PC-3 (cell line): ENCODE measurements at regions not wholly inside any gene's neighbourhood (a gene's known extent, or its start where the extent isn't known, plus 50 kb on each side); places are given as distances from the start of the nearest gene placed in this dataset.

Experiments used
- ATAC-seq: fragments of 200-7000 bp; cut with Tn5 transposase; 2 replicates; pipeline ENCODE4 v1.9.1; 2020; ENCODE audit warnings: mild to moderate bottlenecking, moderate library complexity
- BruUV-seq: library from RNA; stranded (reverse); fragments of 400-500 nt; replicated peaks from 2 replicates; lab custom pipeline; 2021; lab: Mats Ljungman, UMichigan
- CTCF ChIA-PET: fragments of 300-600 bp; sonication (Branson Sonifier 250); formaldehyde crosslinking; loops from one replicate; lab custom pipeline; 2022; ENCODE audit warnings: antibody characterized with exemption; lab: Charles Lee
- POLR2A ChIA-PET: fragments of 300-600 bp; sonication (Branson Sonifier 250); formaldehyde crosslinking; loops from one replicate; lab custom pipeline; 2022; ENCODE audit warnings: antibody characterized with exemption; ENCODE audit not compliant: unreplicated experiment; lab: Charles Lee
- DNase-seq: peaks from one replicate; pipeline ENCODE4 v3.0.0-alpha.2; 2015
- H2AFZ ChIP-seq: fragments of 300-600 bp; sonication (generic); 2 replicates; pipeline ENCODE4 v1.6.0; 2016; ENCODE audit warnings: antibody characterized with exemption, low read length
- H3F3A ChIP-seq: fragments of 300-600 bp; sonication (generic); one replicate; pipeline ENCODE4 v1.6.0; 2017; ENCODE audit warnings: antibody characterized with exemption, low read length, control low read depth, mild to moderate bottlenecking; ENCODE audit not compliant: unreplicated experiment
- H3K27ac ChIP-seq: fragments of 300-600 bp; sonication (generic); 2 replicates; pipeline ENCODE4 v1.5.1; 2016; ENCODE audit warnings: mild to moderate bottlenecking, low read length
- H3K27me3 ChIP-seq: fragments of 300-600 bp; sonication (generic); 2 replicates; pipeline ENCODE4 v1.6.1; 2016; ENCODE audit warnings: low read length, mixed read lengths
- H3K36me3 ChIP-seq: fragments of 300-600 bp; sonication (generic); 2 replicates; pipeline ENCODE4 v1.6.1; 2016; ENCODE audit warnings: low read depth, mixed run types, low read length, mixed read lengths
- H3K4me1 ChIP-seq: fragments of 300-600 bp; sonication (generic); 2 replicates; pipeline ENCODE4 v1.5.1; 2016; ENCODE audit warnings: low read length; ENCODE audit not compliant: insufficient read depth
- H3K4me2 ChIP-seq: fragments of 300-600 bp; sonication (generic); 2 replicates; pipeline ENCODE4 v1.6.0; 2016; ENCODE audit warnings: low read length
- H3K4me3 ChIP-seq: fragments of 300-600 bp; sonication (generic); 2 replicates; pipeline ENCODE4 v1.5.1; 2016; ENCODE audit warnings: mild to moderate bottlenecking, low read length, mixed read lengths
- H3K79me2 ChIP-seq: fragments of 300-600 bp; sonication (generic); 2 replicates; pipeline ENCODE4 v1.6.1; 2017; ENCODE audit warnings: low read length, mixed read lengths
- H3K9ac ChIP-seq: fragments of 300-600 bp; sonication (generic); 2 replicates; pipeline ENCODE4 v1.6.0; 2016; ENCODE audit warnings: mild to moderate bottlenecking, low read length
- H3K9me2 ChIP-seq: fragments of 300-600 bp; sonication (generic); replicated peaks from 2 replicates; pipeline ENCODE4 v1.6.1; 2016; ENCODE audit warnings: mixed run types, low read length, mixed read lengths
- H3K9me3 ChIP-seq: fragments of 300-600 bp; sonication (generic); 2 replicates; pipeline ENCODE4 v1.6.1; 2016; ENCODE audit warnings: low read length, mixed read lengths
- H4K20me1 ChIP-seq: fragments of 300-600 bp; sonication (generic); 2 replicates; pipeline ENCODE4 v1.6.1; 2016; ENCODE audit warnings: low read length, mixed read lengths
- CTCF ChIP-seq: fragments of 300-600 bp; sonication (generic); conservative IDR thresholded peaks from 2 replicates; pipeline ENCODE4 v1.5.1; 2017; ENCODE audit warnings: antibody characterized with exemption, low read depth, mild to moderate bottlenecking, low read length
- EZH2 ChIP-seq: fragments of 300-600 bp; sonication (generic); IDR thresholded peaks from one replicate; pipeline ENCODE4 v1.6.1; 2017; ENCODE audit warnings: antibody characterized with exemption, mild to moderate bottlenecking, low read length; ENCODE audit not compliant: unreplicated experiment
- EZH2phosphoT487 ChIP-seq: fragments of 300-600 bp; sonication (generic); IDR thresholded peaks from 2 replicates; pipeline ENCODE4 v1.6.1; 2018; ENCODE audit warnings: mild to moderate bottlenecking, antibody characterized with exemption, low read length, borderline replicate concordance
- intact Hi-C: fragments of 100-400 bp; cut with micrococcal nuclease; formaldehyde crosslinking; loops from 2 replicates; pipeline ENCODE4 v1.9.0; 2023

GRCh38 chr2:235357881-235358280 is 136.0 kb upstream of the AGAP1 start:
- Histone ChIP-seq H3K4me1 (peaks cover 14% of the 10 kb centered on the region), H3K36me3 (no peaks in the 10 kb centered on the region), H2AFZ (no peak overlapping the region), H3K79me2 (no peaks in the 10 kb centered on the region), H3K9me3 (no peaks in the 10 kb centered on the region), H3K9me2 (no peaks in the 10 kb centered on the region), H3K4me3 (no peak overlapping the region), H3K9ac (no peak overlapping the region), H3F3A (no peaks in the 10 kb centered on the region), H3K27me3 (no peaks in the 10 kb centered on the region), H4K20me1 (no peaks in the 10 kb centered on the region), H3K4me2 (no peak overlapping the region), H3K27ac (no peak overlapping the region)
- intact Hi-C loops: no loop called here
- POLR2A ChIA-PET: no interaction called here
- DNase-seq (no peak), ATAC-seq (no peak)
- no peak for TF ChIP-seq EZH2
- no peak for TF ChIP-seq EZH2phosphoT487
- no peak for TF ChIP-seq CTCF
- no TSS peak for BruUV-seq
- CTCF ChIA-PET: no interaction called here

- H3K27ac ChIP-seq: peak overlapping the region; percentile 28; the same call in 1 of the 2 replicates
- ATAC-seq: peak; percentile 31
- intact Hi-C loops: no loop called here
- H2AFZ ChIP-seq: no peak overlapping the region
- no peaks in the 10 kb centered on the region for H3K9me3 ChIP-seq
- H3K36me3 ChIP-seq: no peaks in the 10 kb centered on the region
- no peaks in the 10 kb centered on the region for H3K9me2 ChIP-seq
- H3K4me1 ChIP-seq: peaks cover 14% of the 10 kb centered on the region
- peak; percentile 64 for DNase-seq
- CTCF ChIA-PET: no interaction called here
- H3K79me2 ChIP-seq: no peaks in the 10 kb centered on the region
- H3K4me2 ChIP-seq: peak overlapping the region; percentile 14; the same call in 1 of the 2 replicates
- H3K9ac ChIP-seq: no peak overlapping the region
- no peak overlapping the region for H3K4me3 ChIP-seq
- H3K27me3 ChIP-seq: no peaks in the 10 kb centered on the region
- POLR2A ChIA-PET: no interaction called here
- H4K20me1 ChIP-seq: no peaks in the 10 kb centered on the region
- TF ChIP-seq EZH2 (no peak), EZH2phosphoT487 (no peak), CTCF (no peak)
- H3F3A ChIP-seq: no peaks in the 10 kb centered on the region
- BruUV-seq: no TSS peak
These were observed 134.8 kb upstream of the AGAP1 start for GRCh38 chr2:235358981-235359471.

- BruUV-seq: no TSS peak
- TF ChIP-seq EZH2 (no peak), CTCF (no peak)
- Histone ChIP-seq H3K36me3 (no peaks in the 10 kb centered on the region), H3K9me2 (no peaks in the 10 kb centered on the region), H3K27ac (no peak overlapping the region), H3K9me3 (no peaks in the 10 kb centered on the region), H3K4me1 (peaks cover 14% of the 10 kb centered on the region), H4K20me1 (no peaks in the 10 kb centered on the region), H2AFZ (no peak overlapping the region), H3K27me3 (no peaks in the 10 kb centered on the region), H3F3A (no peaks in the 10 kb centered on the region), H3K4me3 (no peak overlapping the region), H3K4me2 (no peak overlapping the region), H3K79me2 (no peaks in the 10 kb centered on the region), H3K9ac (no peak overlapping the region)
- DNase-seq: no peak
- CTCF ChIA-PET: no interaction called here
- ATAC-seq: no peak
- POLR2A ChIA-PET: no interaction called here
- intact Hi-C loops: no loop called here
These were observed 133.4 kb upstream of the AGAP1 start for GRCh38 chr2:235360446-235360845.
